Esophagus muscularis mucosa (tissue), 4 donors: ENCODE measurements at regions not wholly inside any gene's neighbourhood (a gene's known extent, or its start where the extent isn't known, plus 50 kb on each side); places are given as distances from the start of the nearest gene placed in this dataset.

Source experiments
- DNase-seq: peaks from one replicate; pipeline ENCODE4 v3.0.0-alpha.2; 2017; ENCODE audit errors: extremely low spot score
- H3K27ac ChIP-seq, 4 donors: fragments of 200-600 bp; sonication (generic); replicated peaks in 1 of 4; 1 replicate in 3 of 4; 2 replicates in 1 of 4; pipeline ENCODE4 v1.5.1; 2016 to 2019; ENCODE audit warnings: mild to moderate bottlenecking in 1 of 4
- H3K27me3 ChIP-seq, 4 donors: fragments of 200-600 bp; sonication (generic); one replicate each; pipeline versions ENCODE4 v1.5.1 to v1.6.0; 2016 to 2019
- H3K36me3 ChIP-seq, 4 donors: fragments of 200-600 bp; sonication (generic); one replicate each; pipeline ENCODE4 v1.5.1; 2016 to 2019
- H3K4me1 ChIP-seq, 4 donors: fragments of 200-600 bp; sonication (generic); one replicate each; pipeline ENCODE4 v1.5.1; 2016 to 2019
- H3K4me3 ChIP-seq, 4 donors: fragments of 200-600 bp; sonication (generic); 1 replicate in 2 of 4; 2 replicates in 2 of 4; pipeline ENCODE4 v1.5.1; 2016 to 2019; ENCODE audit warnings: mild to moderate bottlenecking in 4 of 4, moderate library complexity in 1 of 4
- H3K9me3 ChIP-seq, 4 donors: fragments of 200-600 bp; sonication (generic); 1 replicate in 3 of 4; 2 replicates in 1 of 4; pipeline ENCODE4 v1.5.1; 2016 to 2019
- CTCF ChIP-seq, 3 experiments: fragments of 200-600 bp in 2 of 3; fragments of 450-650 bp in 1 of 3; sonication (generic) in 2 of 3; IDR thresholded peaks; one replicate each; pipeline ENCODE4 v1.5.1; 2017 to 2019; ENCODE audit warnings: antibody characterized with exemption in 3 of 3, mild to moderate bottlenecking in 2 of 3, moderate library complexity in 1 of 3
- EP300 ChIP-seq: sonication (generic); formaldehyde crosslinking; IDR thresholded peaks from one replicate; pipeline ENCODE4 v1.6.1; 2017; ENCODE audit warnings: antibody characterized with exemption
- POLR2A ChIP-seq: fragments of 450-650 bp; IDR thresholded peaks from one replicate; pipeline ENCODE4 v1.6.1; 2017; ENCODE audit warnings: antibody characterized with exemption, moderate library complexity, mild to moderate bottlenecking, low read depth
- POLR2AphosphoS5 ChIP-seq, 2 donors: sonication (generic); formaldehyde crosslinking; IDR thresholded peaks; one replicate each; pipeline ENCODE4 v1.6.1; 2017; ENCODE audit warnings: antibody characterized with exemption in 2 of 2
- WGBS: methylation state at CpG from one replicate; pipeline ENCODE4 v1.1.5; 2018; 5-methylcytosine and 5-hydroxymethylcytosine counted together
- intact Hi-C: fragments of 100-400 bp; cut with DNase I; formaldehyde crosslinking; loops from one replicate; pipeline ENCODE4 v1.15.1; 2023

- no peak overlapping the region for H3K4me3 ChIP-seq
- TF ChIP-seq POLR2AphosphoS5 (IDR thresholded peaks at IDR 0.05) (no peak), EP300 (no peak), POLR2A (no peak), CTCF (IDR thresholded peaks at IDR 0.05) (no peak)
- intact Hi-C loops = no loop called here
- peaks cover 0 to 28% (median 2%) of the 10 kb centered on the region in 4 donors for H3K27me3 ChIP-seq
- no peak overlapping the region for H3K27ac ChIP-seq
- H3K4me1 ChIP-seq = no peaks in the 10 kb centered on the region
- no peaks in the 10 kb centered on the region for H3K9me3 ChIP-seq
- H3K36me3 ChIP-seq = no peaks in the 10 kb centered on the region
- DNase-seq = no peak
- 71% methylated on average over 3 of the region's 3 CpGs for WGBS
These were observed 280.5 kb downstream of the UQCRFS1 start for GRCh38 chr19:28932446-28932845.

- Histone ChIP-seq H3K4me1 (no peaks in the 10 kb centered on the region), H3K36me3 (no peaks in the 10 kb centered on the region), H3K27me3 (peaks cover 0 to 24% (median 2%) of the 10 kb centered on the region in 4 donors), H3K4me3 (no peak overlapping the region), H3K9me3 (no peaks in the 10 kb centered on the region), H3K27ac (no peak overlapping the region)
- 61% methylated on average over 3 of the region's 3 CpGs for WGBS
- no peak for TF ChIP-seq POLR2A
- intact Hi-C loops = no loop called here
- DNase-seq = no peak
These were observed 283.9 kb downstream of the UQCRFS1 start for GRCh38 chr19:28929006-28929405.

GRCh38 chr19:28927456-28927855 is 285.5 kb downstream of the UQCRFS1 start:
- TF ChIP-seq EP300 (no peak), POLR2A (no peak), POLR2AphosphoS5 (IDR thresholded peaks at IDR 0.05) (no peak), CTCF (IDR thresholded peaks at IDR 0.05) (no peak)

GRCh38 chr19:28920269-28921066 is 292.5 kb downstream of the UQCRFS1 start:
- TF ChIP-seq POLR2AphosphoS5 (IDR thresholded peaks at IDR 0.05) = no peak
- TF ChIP-seq POLR2A = no peak
- TF ChIP-seq CTCF (IDR thresholded peaks at IDR 0.05) = no peak
- no peak for TF ChIP-seq EP300

More at GRCh38 chr19:28927456-28927855, 285.5 kb downstream of the UQCRFS1 start:
- Histone ChIP-seq H3K4me3 (no peak overlapping the region), H3K36me3 (no peaks in the 10 kb centered on the region), H3K9me3 (no peaks in the 10 kb centered on the region), H3K27me3 (peaks cover 0 to 22% (median 2%) of the 10 kb centered on the region in 4 donors), H3K27ac (no peak overlapping the region), H3K4me1 (no peaks in the 10 kb centered on the region)
- DNase-seq = no peak
- WGBS = 56% methylated on average over 4 of the region's 4 CpGs
- intact Hi-C loops = no loop called here

GRCh38 chr19:28917621-28918020 is 295.3 kb downstream of the UQCRFS1 start:
- Histone ChIP-seq H3K27me3 (peaks cover 0 to 33% (median 0%) of the 10 kb centered on the region in 4 donors), H3K9me3 (no peaks in the 10 kb centered on the region), H3K4me3 (no peak overlapping the region), H3K36me3 (no peaks in the 10 kb centered on the region), H3K27ac (no peak overlapping the region), H3K4me1 (no peaks in the 10 kb centered on the region)
- DNase-seq = no peak
- intact Hi-C loops = no loop called here
- WGBS = 50% methylated on average over 7 of the region's 8 CpGs
- no peak for TF ChIP-seq POLR2AphosphoS5 (IDR thresholded peaks at IDR 0.05)
- no peak for TF ChIP-seq EP300
- TF ChIP-seq CTCF (IDR thresholded peaks at IDR 0.05) = no peak
- TF ChIP-seq POLR2A = no peak

More at GRCh38 chr19:28920269-28921066, 292.5 kb downstream of the UQCRFS1 start:
- 63% methylated on average over 14 of the region's 17 CpGs for WGBS
- Histone ChIP-seq H3K4me3 (no peak overlapping the region), H3K9me3 (no peaks in the 10 kb centered on the region), H3K27ac (no peak overlapping the region), H3K4me1 (no peaks in the 10 kb centered on the region), H3K36me3 (no peaks in the 10 kb centered on the region), H3K27me3 (peaks cover 0 to 30% (median 0%) of the 10 kb centered on the region in 4 donors)
- DNase-seq = no peak
- intact Hi-C loops = no loop called here
